HG02870 (cell line): ENCODE measurements at regions not wholly inside any gene's neighbourhood (a gene's known extent, or its start where the extent isn't known, plus 50 kb on each side); places are given as distances from the start of the nearest gene placed in this dataset.

ENCODE experiments used
- ATAC-seq: cut with Tn5 transposase; IDR thresholded peaks from one replicate; pipeline ENCODE4 v1.9.1; 2021; ENCODE audit warnings: mild to moderate bottlenecking, moderate library complexity; ENCODE audit not compliant: unreplicated experiment

DNA sequence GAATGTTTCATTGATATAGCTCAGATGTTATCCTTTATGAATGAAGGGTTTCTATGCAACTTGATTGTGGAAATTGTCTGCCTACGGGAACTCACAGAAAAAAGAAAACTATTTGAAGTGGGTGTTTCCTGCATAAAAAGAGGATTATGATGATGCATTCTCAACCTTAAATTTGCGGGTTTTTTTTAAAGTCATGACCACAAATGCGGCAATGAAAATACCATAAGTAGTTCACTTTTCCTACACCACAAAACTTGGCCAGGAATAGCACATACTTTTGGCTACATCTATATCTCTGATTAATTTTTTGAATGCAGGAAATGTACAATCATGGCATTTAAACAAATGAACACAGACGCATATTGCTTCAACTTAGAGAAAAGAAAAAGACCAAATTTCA is 754.7 kb downstream of the DTWD2 start:
- no peak for ATAC-seq

GRCh38 chr5:118228489-118228888 is 759.9 kb downstream of the DTWD2 start:
- ATAC-seq, result no peak

- ATAC-seq, result no peak
Measured at GRCh38 chr5:118224546-118224945, 763.8 kb downstream of the DTWD2 start.

- ATAC-seq, result no peak
Measured at GRCh38 chr5:118220556-118221195, 767.7 kb downstream of the DTWD2 start.

DNA sequence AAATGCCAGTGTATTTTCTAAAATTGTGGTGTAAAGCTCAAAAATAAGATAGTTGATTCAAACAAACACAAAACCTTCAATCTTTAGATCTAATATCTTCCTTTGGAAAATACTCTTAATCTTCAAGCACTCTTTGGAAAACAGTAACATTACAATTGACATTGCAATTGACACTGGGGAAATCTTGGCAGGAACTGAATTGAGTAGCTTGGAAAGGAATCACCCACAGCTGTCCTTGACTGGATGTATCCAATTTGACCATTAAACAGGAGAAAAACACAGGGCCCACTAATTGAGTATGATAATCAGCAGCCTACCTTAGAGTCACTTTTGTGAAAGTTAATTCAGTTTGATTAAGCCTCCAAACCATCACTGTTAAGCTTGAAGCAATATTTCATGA is 776.7 kb downstream of the DTWD2 start:
- ATAC-seq, result no peak

GRCh38 chr5:118208031-118208453 is 780.3 kb downstream of the DTWD2 start:
- ATAC-seq, result no peak

DNA sequence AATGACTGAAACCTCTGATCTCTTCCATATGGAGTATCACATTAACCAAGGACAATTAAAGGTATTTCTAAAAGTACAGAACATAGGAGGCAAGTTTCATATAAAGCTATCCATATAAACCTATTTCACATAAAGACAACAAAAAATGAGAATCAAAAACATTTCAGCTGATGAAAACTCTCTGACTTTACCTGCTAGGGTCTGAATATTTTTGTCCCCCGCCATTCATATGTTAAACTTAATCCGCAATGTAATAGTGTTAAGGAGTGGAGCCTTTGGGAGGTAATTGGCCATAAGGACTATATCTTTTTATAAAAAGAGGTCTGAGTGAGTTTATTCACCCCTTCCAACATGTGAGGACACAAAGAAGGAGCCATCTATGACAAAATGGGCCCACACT is 788.5 kb downstream of the DTWD2 start:
- ATAC-seq, result no peak

GRCh38 chr5:118196229-118196628 is 792.1 kb downstream of the DTWD2 start:
- ATAC-seq, result no peak

GRCh38 chr5:118195211-118195610 is 793.1 kb downstream of the DTWD2 start:
- no peak for ATAC-seq

DNA sequence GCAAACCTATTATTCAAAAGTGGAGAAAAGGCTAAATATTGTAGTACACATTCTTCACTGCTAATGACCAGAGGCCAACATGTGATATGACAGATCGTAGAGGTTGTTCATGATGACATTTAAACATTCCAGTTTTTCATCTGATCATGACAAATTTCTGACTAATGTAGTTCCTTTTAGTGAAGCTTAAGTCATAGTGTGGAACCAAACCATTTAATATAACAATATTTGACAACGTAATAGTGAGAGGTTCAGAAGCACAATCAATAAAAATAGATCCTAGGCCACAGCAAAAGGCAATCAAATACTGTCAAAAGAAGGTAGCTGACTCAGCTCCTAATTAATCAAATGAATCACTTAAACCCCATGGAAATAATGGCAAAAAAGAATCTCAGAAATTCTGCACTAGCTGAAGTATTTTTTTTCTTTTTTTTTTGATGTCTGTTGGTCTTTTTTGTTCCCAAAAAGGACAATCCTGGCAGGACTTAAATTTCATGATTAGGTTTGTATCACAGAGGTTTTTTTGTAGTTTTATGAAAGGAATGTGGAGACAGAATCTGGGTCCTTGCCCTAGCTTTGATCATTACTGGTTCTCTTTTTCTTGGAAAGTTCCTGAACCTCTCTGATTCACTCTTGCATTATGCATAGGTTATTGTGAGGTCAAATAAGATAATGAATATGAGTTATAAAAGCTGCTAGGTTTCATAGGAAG is 795.0 kb downstream of the DTWD2 start:
- ATAC-seq, result no peak

- ATAC-seq, result no peak
Measured at GRCh38 chr5:118185018-118185417, 803.3 kb downstream of the DTWD2 start.

- no peak for ATAC-seq
Measured at GRCh38 chr5:118176146-118176545, 812.2 kb downstream of the DTWD2 start.

- ATAC-seq, result no peak
Measured at GRCh38 chr5:118174671-118175070, 813.7 kb downstream of the DTWD2 start.

DNA sequence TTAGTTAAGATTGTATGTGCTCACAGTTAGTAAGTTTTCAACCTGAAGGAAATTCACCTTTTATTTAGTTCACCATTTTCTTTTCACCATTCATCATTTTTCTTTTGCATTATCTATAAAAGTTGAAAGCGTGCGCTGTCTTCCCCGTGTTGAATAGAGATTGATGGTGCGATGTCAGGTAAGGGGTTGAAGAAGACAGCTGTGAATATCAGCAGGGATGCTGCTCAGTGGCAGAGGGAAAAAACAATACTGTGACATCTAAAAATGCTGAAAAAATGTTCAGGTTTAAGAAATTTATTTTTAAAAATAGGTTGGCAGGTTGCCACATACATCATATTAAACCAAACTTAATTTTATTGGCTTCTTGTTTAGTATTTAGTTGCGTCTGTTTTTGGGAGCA is 815.0 kb downstream of the DTWD2 start:
- no peak for ATAC-seq

- ATAC-seq, result no peak
Measured at GRCh38 chr5:118165619-118166018, 822.7 kb downstream of the DTWD2 start.

DNA sequence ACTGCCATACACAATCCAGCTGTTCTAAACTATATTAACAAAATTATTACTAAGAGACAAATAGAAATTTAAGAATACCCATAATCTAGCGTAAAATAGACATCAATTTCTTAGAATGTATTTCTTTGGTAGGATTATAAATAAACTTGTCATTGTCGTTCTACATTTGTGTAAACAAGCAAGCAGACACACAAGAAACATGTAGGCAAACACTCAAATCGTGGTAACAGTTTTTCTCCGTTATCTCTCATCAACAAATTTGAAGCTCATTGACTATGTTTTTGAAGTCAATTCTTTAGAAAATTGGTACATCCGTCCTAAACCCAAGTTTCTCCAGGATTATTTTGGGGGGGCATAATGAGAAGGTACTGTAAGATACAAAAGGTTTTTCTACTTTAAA is 832.2 kb downstream of the DTWD2 start:
- no peak for ATAC-seq

DNA sequence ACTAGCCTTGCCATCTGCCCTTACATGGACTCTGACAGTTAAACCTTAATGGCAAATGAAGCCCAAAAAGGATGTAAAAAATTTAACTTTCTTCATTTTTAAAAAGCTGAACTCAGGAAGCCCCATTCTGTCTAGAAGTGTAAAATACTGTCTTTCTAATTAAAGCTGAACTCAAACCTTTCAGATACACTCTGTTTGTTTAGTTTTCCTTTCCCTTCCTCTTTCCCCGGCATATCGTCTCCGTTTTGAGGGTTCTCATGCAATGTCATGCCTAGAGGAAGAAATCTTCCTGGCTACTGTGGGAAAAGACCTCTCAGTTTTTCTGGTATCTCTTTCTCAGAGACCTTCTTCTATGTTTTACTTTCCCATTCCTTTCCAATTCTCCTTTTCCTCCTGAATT is 841.5 kb downstream of the DTWD2 start:
- no peak for ATAC-seq

- no peak for ATAC-seq
Measured at GRCh38 chr5:118144540-118144939, 843.8 kb downstream of the DTWD2 start.

DNA sequence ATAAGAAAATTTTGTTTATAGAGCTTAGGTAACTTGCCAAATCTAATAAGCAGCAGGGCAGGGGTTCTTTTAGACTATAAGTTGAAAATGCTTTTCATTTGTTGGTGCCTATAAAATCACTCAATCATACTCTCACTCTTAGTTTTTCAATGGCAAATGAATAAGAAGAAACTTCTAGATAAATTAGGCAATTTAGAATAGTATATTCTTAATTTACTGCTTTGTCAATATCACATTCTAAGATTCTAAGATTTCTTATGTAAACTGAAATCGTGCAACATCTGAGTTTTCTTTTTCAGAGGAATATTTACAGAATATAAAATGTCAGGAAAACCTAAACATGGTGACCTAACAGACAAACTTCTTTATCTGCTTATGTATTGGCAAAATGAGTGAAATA is 849.0 kb downstream of the DTWD2 start:
- ATAC-seq, result no peak

- no peak for ATAC-seq
Measured at GRCh38 chr5:118126159-118126558, 862.2 kb downstream of the DTWD2 start.

GRCh38 chr5:118125687-118126086 is 862.7 kb downstream of the DTWD2 start:
- no peak for ATAC-seq

DNA sequence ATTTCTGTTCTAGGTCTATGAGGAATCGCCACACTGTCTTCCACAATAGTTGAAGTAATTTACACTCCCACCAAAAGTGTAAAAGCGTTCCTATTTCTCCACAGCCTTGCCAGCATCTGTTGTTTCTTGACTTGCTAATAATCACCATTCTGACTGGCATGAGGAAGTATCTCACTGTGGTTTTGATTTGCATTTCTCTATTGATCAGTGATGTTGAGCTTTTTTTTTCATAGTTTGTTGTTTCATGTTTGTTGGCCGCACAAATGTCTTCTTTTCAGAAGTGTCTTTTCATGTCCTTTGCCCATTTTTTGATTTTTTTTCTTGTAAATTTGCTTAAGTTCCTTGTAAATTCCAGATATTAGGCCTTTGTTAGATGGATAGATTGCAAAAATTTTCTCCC is 867.1 kb downstream of the DTWD2 start:
- ATAC-seq, result no peak

- no peak for ATAC-seq
Measured at GRCh38 chr5:118115791-118116190, 872.6 kb downstream of the DTWD2 start.
